Suppressor macrophage treated with lipopolysaccharide for 4 hours (primary cell): ENCODE measurements at regions not wholly inside any gene's neighbourhood (a gene's known extent, or its start where the extent isn't known, plus 50 kb on each side); places are given as distances from the start of the nearest gene placed in this dataset.
"Not testable (repeated sequence)": the region's sequence is repeated elsewhere in the genome, so short reads cannot be mapped to it uniquely, and the experiment has no call there.

Experiments used
- DNase-seq: peaks from one replicate; pipeline ENCODE4 v3.0.0-alpha.2; 2020

DNA sequence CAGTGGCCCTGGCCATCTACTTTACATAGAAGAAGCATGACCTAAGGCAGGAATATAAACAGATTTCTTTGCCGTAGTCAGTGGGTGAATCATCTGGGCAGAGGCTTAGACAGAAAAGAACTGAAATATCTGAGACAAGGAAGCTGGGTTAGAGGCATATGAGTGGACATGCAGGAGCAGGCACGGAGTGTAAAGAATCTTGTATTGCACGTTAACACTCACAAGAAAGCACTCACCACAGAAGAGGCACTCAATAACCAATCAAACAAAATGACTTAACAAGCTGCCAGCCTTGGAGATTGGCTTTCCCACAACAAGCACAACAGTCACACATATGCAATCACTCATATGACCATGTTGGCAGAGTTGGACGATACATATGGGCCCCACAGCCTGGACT is 364.9 kb downstream of the FOXD4L5 start:
- not testable (repeated sequence) for DNase-seq

DNA sequence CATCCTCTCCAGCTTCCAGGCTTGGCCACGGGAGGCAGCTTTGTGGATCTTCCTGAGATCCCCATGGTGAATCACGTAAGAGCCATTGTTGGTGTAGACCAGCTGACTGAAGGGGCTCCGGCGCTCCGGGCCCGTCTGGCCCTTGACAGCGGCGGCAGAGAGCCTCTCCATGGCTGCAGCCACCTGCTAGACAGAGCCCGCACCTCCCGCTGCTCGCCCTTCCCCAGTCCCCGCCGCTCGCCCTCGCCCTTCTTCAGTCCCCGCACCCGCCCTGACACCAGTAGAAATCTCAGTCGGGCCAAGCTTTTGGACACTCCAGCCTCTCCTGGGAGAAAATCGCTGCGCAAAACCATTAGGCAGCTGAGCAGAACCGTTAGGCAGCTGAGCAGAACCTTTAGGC is 396.4 kb downstream of the FOXD4L5 start:
- DNase-seq = not testable (repeated sequence)

DNA sequence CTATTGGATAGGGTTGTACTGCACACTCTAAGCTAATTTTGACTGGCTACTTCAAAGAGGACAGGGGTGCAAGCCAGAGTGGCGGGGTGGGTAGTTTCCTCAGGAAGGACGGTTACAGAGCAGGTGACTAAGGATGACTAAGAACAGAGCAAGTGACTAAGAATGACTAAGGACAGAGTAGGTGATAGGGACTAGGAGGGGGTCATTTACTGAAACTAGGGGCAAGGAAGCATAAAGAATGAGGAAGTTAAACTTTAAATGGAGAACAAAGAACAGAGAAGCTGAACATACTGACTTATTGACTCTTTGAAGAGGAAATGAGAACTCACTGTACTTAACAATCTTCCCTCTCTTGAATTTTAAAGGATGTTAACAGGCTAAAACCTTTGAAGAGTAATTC is 414.4 kb downstream of the FOXD4L5 start:
- DNase-seq = peak; percentile 33
